ENCODE measurements at regions not wholly inside any gene's neighbourhood (a gene's known extent, or its start where the extent isn't known, plus 50 kb on each side); places are given as distances from the start of the nearest gene placed in this dataset.
"Not testable (repeated sequence)": the region's sequence is repeated elsewhere in the genome, so short reads cannot be mapped to it uniquely, and the experiment has no call there.

DNA sequence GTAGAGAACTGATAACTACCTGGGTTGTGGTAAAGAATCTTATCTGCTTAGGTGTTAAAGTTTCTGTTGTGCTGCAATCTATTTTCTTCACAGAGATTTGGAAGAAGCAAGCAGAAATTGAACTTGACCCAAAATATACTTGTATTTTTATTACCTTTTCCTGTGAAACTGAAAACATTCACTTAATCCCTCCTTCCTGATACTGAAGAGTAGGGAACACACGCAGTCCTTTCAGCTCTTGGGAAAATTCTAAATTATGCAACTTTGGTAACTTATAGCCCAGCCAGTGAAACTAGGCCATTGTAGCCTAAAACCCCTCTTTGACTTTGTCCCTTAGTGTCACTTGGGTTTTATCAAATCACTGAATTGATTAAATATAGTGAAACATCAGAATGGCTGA is 128.4 kb upstream of the MEIS1 start:
- no peak for DNase-seq

DNA sequence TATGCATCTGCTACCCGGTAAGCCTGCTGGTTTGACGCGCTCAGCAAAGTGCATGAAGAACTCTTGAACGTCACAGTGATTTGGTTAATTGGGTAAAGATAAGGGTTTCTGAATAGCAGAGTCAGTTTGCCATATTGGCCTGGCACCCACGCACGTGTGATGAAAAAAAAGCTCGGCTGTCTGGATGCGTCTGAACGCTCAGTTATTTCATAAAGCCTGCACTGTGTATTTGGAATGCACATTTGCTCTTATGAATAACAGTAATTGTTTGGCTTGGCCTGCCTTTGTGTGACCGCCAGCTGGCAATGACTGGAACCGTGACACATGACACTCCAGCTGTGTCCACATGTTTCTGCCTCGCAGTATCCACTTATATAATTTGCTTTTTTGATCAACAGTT is 129.2 kb upstream of the MEIS1 start:
- DNase-seq = no peak

GRCh38 chr2:66303471-66303870 is 131.5 kb upstream of the MEIS1 start:
- DNase-seq = no peak

- DNase-seq = no peak
These were observed 133.2 kb upstream of the MEIS1 start for GRCh38 chr2:66301767-66302140.

GRCh38 chr2:66301022-66301766 is 133.7 kb upstream of the MEIS1 start:
- DNase-seq = no peak

- no peak for DNase-seq
These were observed 151.1 kb upstream of the MEIS1 start for GRCh38 chr2:66283787-66284186.

DNA sequence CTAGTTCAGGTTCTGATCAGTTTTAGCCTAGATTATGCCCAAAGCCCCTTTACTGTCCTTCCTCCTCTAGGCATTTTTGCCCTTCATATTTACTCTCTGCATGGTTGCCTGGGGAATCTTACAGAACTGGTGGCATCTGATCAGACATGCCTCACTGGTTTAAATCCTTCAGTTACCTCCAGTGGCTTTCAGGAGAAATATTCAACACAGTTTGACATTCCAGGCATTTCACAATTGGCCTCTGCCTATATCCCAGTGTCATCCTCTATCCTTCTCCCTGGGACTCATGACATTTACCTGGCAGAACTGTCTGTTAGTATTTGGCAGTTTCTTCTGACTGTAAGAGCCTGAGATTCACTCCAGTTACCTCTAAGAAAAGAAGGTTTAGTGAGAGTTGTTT is 152.9 kb upstream of the MEIS1 start:
- no peak for DNase-seq

DNA sequence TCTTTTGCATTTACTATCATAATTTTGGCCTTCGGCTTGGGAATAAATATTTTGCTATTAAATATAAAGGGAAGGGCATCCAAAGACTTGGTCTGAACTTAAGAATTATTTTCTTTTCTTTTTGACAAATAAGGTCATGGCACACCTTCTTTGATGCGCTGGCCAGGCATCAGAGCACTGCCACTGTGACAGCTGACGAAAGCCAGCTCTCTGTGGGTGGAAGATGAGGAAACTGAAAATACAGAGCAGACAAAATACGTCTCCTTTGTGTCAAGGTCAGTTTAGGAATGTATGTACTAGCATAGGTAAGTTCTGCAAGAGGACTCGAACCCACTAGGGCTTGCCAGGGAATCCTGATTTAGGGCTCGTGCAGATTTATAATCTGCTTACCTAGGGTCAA is 155.9 kb upstream of the MEIS1 start:
- no peak for DNase-seq

- no peak for DNase-seq
These were observed 158.9 kb upstream of the MEIS1 start for GRCh38 chr2:66275984-66276383.

DNA sequence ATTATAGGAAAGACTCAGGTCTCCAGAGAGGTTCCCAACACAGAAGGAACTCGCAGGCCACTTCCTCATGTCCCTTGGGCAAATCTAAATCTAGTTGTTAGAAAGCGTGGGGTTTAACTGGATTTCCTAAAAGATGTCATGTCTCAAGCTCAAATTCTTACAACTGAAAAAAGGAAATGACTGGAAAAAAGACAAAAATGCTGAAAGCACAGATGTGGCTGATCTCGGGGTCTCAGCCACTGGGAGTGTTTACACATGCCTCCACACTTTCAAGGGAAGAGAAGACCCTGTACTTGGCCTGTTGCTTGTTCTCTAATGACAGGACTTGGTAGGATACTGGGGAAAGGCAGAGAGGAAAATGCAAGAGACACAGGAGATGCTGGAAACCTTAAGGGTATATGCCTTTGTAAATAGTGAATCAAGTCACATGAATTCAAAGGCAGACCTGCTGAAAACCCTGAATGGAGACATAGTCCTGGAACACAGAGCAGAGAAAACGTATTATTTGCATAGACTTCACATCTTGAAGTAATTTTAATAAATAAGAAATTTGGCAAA is 160.9 kb upstream of the MEIS1 start:
- no peak for DNase-seq

DNA sequence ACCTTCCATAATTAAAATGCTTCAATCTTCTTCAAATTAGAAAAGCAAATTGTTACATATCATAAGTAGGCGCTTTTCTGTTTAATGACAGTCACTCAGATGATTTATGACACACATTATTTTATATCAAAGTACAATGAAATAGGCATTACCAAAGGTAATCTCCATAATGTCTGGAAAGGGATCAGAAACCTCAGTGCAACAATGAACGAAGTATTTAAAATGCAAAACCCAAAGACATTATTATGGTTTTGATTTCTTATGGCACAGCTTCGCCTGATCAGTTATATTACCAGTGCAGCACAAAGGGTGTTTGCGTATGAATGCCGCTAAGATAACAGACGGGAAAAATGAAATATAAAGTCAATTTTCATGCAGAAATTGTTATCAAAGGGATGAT is 162.2 kb upstream of the MEIS1 start:
- no peak for DNase-seq

- no peak for DNase-seq
These were observed 163.1 kb upstream of the MEIS1 start for GRCh38 chr2:66271777-66272176.

GRCh38 chr2:66270247-66270646 is 164.7 kb upstream of the MEIS1 start:
- no peak for DNase-seq

GRCh38 chr2:66269166-66269565 is 165.8 kb upstream of the MEIS1 start:
- DNase-seq = no peak

DNA sequence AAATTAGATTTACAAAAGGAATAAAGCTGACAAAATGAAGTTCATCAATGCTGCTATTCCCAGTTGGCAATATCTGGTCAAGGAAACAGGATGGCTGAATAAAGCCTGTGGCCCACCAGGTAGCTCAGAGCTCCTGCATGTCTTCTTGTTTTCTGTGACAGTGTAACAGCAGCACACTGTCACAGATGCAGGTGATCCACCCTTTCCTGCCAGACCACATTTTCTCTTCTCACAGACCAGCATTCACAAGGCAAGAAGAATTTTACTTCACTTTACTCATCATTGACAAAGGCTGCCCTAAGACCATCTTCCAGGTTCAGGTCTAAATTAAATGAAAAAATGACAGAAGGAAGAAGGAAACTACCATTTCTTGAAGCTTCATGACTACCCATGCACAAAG is 166.2 kb upstream of the MEIS1 start:
- DNase-seq = no peak

GRCh38 chr2:66264354-66264753 is 170.6 kb upstream of the MEIS1 start:
- DNase-seq = no peak

DNA sequence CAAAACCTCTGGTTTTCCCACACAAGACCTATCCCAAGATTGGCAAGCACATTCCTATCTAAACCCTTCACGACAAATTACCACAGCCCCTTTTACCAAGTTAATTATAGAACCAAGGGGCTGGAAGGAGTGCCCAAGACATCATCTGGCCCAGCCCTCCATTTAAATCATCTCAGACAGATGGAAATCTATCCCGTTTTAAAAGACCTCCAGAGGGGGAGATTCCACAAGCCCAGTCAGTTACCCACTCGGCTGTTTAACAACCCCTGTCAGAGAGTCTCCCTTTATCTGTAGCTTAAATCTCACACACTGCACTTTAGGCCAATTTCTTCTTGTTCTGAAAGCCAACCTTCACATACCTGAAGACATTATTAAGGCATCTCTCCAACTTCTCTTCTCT is 179.1 kb upstream of the MEIS1 start:
- DNase-seq = no peak

- no peak for DNase-seq
These were observed 179.8 kb upstream of the MEIS1 start for GRCh38 chr2:66255136-66255535.

DNA sequence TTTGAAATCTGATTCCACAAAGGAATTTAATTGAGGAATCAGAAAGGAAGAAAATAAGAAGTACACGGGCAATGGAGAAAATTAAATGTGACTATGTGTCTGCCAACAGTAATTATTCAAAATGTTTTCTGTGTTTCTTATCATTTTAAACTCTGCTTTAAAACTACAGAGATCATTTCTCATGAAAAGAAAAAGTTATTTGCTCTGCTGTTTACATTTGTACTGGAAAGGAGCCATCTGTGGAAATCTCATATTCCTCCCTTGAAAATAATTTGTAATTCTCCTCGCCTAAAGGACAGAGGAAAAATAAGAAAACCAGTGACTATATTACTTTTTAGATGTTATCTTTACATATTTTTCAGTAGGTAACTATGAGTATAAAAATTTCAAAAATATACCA is 181.9 kb upstream of the MEIS1 start:
- DNase-seq = no peak

DNA sequence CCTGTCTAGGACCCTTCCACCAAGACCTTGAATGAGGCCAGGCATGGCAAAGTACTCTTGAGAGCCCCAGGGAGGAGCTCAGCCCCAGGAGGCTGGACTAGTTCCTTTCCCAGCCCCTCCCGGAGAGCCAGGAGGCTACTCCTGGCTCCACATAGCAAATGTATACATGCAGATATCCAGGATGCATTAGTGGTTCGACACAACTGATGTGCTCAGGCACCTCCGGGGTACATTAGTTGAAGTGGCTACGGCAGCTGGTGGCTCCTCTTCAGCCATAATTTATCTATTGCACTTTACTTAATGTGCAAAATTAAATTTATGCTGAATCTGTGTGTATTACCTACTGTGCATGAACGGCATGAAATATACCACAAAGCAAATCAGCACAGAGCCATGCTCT is 182.8 kb upstream of the MEIS1 start:
- DNase-seq = no peak

DNA sequence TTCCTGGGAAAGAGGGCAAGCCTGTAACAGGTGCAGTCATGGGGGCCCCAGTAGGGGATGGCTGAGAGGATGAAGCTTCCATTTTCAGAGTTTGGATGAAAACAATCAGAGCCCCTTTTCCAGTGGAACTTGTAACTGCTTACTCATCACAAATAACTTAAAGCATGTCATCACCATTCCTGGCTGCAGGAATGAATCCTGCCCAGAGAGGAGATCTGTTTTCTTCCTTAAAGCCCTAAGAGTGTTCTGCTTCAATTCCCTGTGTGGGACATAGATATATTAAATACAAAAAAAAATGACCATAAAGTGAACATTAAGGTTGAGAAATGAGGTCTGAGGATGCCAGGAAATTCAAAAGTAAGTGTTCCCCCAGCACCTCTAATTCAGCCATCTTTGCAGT is 183.4 kb upstream of the MEIS1 start:
- DNase-seq = no peak

GRCh38 chr2:66249089-66249488 is 185.8 kb upstream of the MEIS1 start:
- DNase-seq = not testable (repeated sequence)

GRCh38 chr2:66243809-66244208 is 191.1 kb upstream of the MEIS1 start:
- DNase-seq = not testable (repeated sequence)

- not testable (repeated sequence) for DNase-seq
These were observed 192.0 kb upstream of the MEIS1 start for GRCh38 chr2:66242888-66243287.

GRCh38 chr2:66242099-66242789 is 192.7 kb upstream of the MEIS1 start:
- DNase-seq = no peak

All from suppressor macrophage treated with lipopolysaccharide for 4 hours (primary cell).